IMR-90 (cell line): ENCODE measurements at regions not wholly inside any gene's neighbourhood (a gene's known extent, or its start where the extent isn't known, plus 50 kb on each side); places are given as distances from the start of the nearest gene placed in this dataset.

Source experiments
- BHLHE40 ChIP-seq: fragments of 150-350 bp; IDR thresholded peaks from 2 replicates; pipeline ENCODE4 v1.6.1; 2016; ENCODE audit warnings: mild to moderate bottlenecking, low read depth, low read length
- CEBPB ChIP-seq: IDR thresholded peaks from 2 replicates; pipeline ENCODE4 v1.6.1; 2012; ENCODE audit warnings: low read depth, low read length, improper control_type of control experiment
- CHD1 ChIP-seq: IDR thresholded peaks from 2 replicates; pipeline ENCODE4 v1.6.1; 2012; ENCODE audit warnings: low read depth, low read length, improper control_type of control experiment
- FOS ChIP-seq: fragments of 150-350 bp; IDR thresholded peaks from 2 replicates; pipeline ENCODE4 v1.6.1; 2016; ENCODE audit warnings: low read depth, low read length
- MAFK ChIP-seq: IDR thresholded peaks from 2 replicates; pipeline ENCODE4 v1.6.1; 2012; ENCODE audit warnings: low read depth, low read length, improper control_type of control experiment
- MXI1 ChIP-seq: IDR thresholded peaks from 2 replicates; pipeline ENCODE4 v1.6.1; 2012; ENCODE audit warnings: low read depth, mild to moderate bottlenecking, low read length, moderate library complexity, borderline replicate concordance
- NFE2L2 ChIP-seq: fragments of 150-350 bp; IDR thresholded peaks from 2 replicates; pipeline ENCODE4 v1.6.1; 2016; ENCODE audit warnings: low read depth, mild to moderate bottlenecking, low read length
- POLR2A ChIP-seq: IDR thresholded peaks from 2 replicates; pipeline ENCODE4 v1.6.1; 2012; ENCODE audit warnings: mild to moderate bottlenecking, low read depth, low read length
- RAD21 ChIP-seq: IDR thresholded peaks from 2 replicates; pipeline ENCODE4 v1.6.1; 2012; ENCODE audit warnings: low read length, improper control_type of control experiment
- SMC3 ChIP-seq: fragments of 150-350 bp; IDR thresholded peaks from 2 replicates; pipeline ENCODE4 v1.6.1; 2016; ENCODE audit warnings: low read depth, mild to moderate bottlenecking, antibody characterized with exemption, low read length, moderate library complexity
- TF ChIP-seq, protein P1 (sequence below): conservative IDR thresholded peaks from 2 replicates; pipeline ENCODE4 v1.5.1; 2012; ENCODE audit warnings: mild to moderate bottlenecking, low read depth, low read length, improper control_type of control experiment
- TF ChIP-seq, protein P2 (sequence below): fragments of 150-350 bp; IDR thresholded peaks from 2 replicates; pipeline ENCODE4 v1.6.1; 2016; ENCODE audit warnings: low read depth, mild to moderate bottlenecking, low read length, moderate library complexity, borderline replicate concordance

DNA sequence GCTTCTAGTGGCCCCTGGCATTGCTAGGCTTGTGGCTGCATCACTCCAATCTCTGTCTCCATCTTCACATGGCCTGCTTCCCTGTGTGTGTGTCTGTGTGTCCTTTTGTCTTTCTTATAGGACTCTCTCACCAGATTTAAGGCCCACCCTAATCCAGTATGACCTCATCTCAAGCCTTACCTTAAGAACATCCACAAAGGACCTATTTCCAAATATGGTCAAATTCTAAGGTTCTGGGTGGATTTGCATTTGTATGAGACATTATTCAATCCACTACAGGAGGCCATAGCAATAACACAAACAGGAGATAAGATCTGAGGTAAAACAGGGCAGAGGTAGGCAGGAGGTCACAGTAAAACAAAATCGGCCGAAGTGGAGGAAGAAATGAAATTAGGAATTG lies 375.9 kb downstream of the BTG1 start:
- TF ChIP-seq, protein P1, sequence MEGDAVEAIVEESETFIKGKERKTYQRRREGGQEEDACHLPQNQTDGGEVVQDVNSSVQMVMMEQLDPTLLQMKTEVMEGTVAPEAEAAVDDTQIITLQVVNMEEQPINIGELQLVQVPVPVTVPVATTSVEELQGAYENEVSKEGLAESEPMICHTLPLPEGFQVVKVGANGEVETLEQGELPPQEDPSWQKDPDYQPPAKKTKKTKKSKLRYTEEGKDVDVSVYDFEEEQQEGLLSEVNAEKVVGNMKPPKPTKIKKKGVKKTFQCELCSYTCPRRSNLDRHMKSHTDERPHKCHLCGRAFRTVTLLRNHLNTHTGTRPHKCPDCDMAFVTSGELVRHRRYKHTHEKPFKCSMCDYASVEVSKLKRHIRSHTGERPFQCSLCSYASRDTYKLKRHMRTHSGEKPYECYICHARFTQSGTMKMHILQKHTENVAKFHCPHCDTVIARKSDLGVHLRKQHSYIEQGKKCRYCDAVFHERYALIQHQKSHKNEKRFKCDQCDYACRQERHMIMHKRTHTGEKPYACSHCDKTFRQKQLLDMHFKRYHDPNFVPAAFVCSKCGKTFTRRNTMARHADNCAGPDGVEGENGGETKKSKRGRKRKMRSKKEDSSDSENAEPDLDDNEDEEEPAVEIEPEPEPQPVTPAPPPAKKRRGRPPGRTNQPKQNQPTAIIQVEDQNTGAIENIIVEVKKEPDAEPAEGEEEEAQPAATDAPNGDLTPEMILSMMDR, result no peak
- no peak for TF ChIP-seq RAD21
- no peak for TF ChIP-seq SMC3
- TF ChIP-seq POLR2A, result no peak
- TF ChIP-seq, protein P2, sequence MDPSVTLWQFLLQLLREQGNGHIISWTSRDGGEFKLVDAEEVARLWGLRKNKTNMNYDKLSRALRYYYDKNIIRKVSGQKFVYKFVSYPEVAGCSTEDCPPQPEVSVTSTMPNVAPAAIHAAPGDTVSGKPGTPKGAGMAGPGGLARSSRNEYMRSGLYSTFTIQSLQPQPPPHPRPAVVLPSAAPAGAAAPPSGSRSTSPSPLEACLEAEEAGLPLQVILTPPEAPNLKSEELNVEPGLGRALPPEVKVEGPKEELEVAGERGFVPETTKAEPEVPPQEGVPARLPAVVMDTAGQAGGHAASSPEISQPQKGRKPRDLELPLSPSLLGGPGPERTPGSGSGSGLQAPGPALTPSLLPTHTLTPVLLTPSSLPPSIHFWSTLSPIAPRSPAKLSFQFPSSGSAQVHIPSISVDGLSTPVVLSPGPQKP, result no peak
- no peak for TF ChIP-seq CHD1
- TF ChIP-seq CEBPB, result no peak
- TF ChIP-seq FOS, result no peak
- TF ChIP-seq MXI1, result no peak
- TF ChIP-seq BHLHE40, result no peak
- TF ChIP-seq NFE2L2, result no peak
- TF ChIP-seq MAFK, result no peak
